ENCODE measurements at regions not wholly inside any gene's neighbourhood (a gene's known extent, or its start where the extent isn't known, plus 50 kb on each side); places are given as distances from the start of the nearest gene placed in this dataset.

- TF ChIP-seq EP300 (IDR thresholded peaks at IDR 0.05) (no peak), POLR2A (IDR thresholded peaks at IDR 0.05) (no peak)
- TF ChIP-seq, protein P1, sequence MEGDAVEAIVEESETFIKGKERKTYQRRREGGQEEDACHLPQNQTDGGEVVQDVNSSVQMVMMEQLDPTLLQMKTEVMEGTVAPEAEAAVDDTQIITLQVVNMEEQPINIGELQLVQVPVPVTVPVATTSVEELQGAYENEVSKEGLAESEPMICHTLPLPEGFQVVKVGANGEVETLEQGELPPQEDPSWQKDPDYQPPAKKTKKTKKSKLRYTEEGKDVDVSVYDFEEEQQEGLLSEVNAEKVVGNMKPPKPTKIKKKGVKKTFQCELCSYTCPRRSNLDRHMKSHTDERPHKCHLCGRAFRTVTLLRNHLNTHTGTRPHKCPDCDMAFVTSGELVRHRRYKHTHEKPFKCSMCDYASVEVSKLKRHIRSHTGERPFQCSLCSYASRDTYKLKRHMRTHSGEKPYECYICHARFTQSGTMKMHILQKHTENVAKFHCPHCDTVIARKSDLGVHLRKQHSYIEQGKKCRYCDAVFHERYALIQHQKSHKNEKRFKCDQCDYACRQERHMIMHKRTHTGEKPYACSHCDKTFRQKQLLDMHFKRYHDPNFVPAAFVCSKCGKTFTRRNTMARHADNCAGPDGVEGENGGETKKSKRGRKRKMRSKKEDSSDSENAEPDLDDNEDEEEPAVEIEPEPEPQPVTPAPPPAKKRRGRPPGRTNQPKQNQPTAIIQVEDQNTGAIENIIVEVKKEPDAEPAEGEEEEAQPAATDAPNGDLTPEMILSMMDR (IDR thresholded peaks at IDR 0.05): no peak
- 79 to 88% (median 88%) methylated on average over 4 of the region's 4 CpGs for WGBS, 3 donors
- H3K4me1 ChIP-seq (ENCODE audit: insufficient read depth): no peaks in the 10 kb centered on the region
- no peaks in the 10 kb centered on the region for H3K36me3 ChIP-seq
- H3K4me3 ChIP-seq: no peak overlapping the region
- DNase-seq: no peak
- intact Hi-C loops (cut with DNase I): no loop called here
- H3K9me3 ChIP-seq: no peaks in the 10 kb centered on the region
- H3K27me3 ChIP-seq: no peaks in the 10 kb centered on the region
- H3K27ac ChIP-seq: no peak overlapping the region
These were observed 347.8 kb upstream of the NFE2L3 start for GRCh38 chr7:25804154-25804553.

DNA sequence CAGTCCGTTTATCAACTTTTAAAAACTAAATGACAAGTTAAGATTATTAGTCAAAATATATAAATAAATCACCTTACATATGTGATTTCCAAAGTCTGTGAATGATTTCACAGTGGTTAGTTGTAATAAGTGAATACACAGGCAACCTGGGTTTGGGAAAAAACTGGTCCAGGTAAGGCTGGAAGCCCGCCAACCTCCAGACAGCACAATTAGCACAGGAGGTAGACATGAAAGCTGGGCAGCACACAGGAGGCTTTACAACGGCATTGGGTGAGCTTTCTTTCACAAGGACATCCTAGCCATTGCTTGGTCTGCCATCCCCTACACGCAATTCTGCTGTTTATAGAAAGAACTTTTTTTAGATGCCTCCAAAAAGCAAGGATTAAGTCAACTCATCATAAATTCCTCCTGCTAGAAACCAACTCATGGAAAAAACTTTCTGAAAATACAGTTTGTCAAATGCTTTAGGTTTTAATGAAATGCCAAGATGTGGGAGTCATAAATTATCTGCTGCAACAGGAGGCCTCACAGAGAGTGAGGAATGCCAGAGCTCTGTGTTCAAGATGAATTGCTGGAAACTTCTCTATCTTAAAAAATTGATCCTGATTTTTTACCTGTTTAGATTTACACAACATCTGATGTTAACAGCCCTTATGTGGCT, 346.8 kb upstream of the NFE2L3 start:
- Histone ChIP-seq H3K4me1 (ENCODE audit: insufficient read depth) (no peaks in the 10 kb centered on the region), H3K27me3 (no peaks in the 10 kb centered on the region), H3K4me3 (no peak overlapping the region), H3K9me3 (no peaks in the 10 kb centered on the region), H3K27ac (no peak overlapping the region), H3K36me3 (no peaks in the 10 kb centered on the region)
- TF ChIP-seq, protein P1 (IDR thresholded peaks at IDR 0.05): no peak
- TF ChIP-seq EP300 (IDR thresholded peaks at IDR 0.05) (no peak), POLR2A (IDR thresholded peaks at IDR 0.05) (no peak)
- intact Hi-C loops (cut with DNase I): no loop called here
- 62 to 70% (median 70%) methylated on average over 4 of the region's 4 CpGs for WGBS, 3 donors
- DNase-seq: no peak

- intact Hi-C loops (cut with DNase I): no loop called here
- WGBS, 3 donors: 2 to 3% (median 2%) methylated on average over 1 of the region's 1 CpG
- Histone ChIP-seq H3K36me3 (no peaks in the 10 kb centered on the region), H3K27ac (no peak overlapping the region), H3K27me3 (no peaks in the 10 kb centered on the region), H3K9me3 (no peaks in the 10 kb centered on the region), H3K4me3 (no peak overlapping the region), H3K4me1 (ENCODE audit: insufficient read depth) (no peaks in the 10 kb centered on the region)
- TF ChIP-seq POLR2A (IDR thresholded peaks at IDR 0.05) (no peak), EP300 (IDR thresholded peaks at IDR 0.05) (no peak)
- TF ChIP-seq, protein P1 (IDR thresholded peaks at IDR 0.05): no peak
- DNase-seq: no peak
These were observed 344.8 kb upstream of the NFE2L3 start for GRCh38 chr7:25807086-25807611.

- intact Hi-C loops (cut with DNase I): no loop called here
- no peaks in the 10 kb centered on the region for H3K9me3 ChIP-seq
- H3K4me1 ChIP-seq (ENCODE audit: insufficient read depth): no peaks in the 10 kb centered on the region
- H3K36me3 ChIP-seq: no peaks in the 10 kb centered on the region
- TF ChIP-seq, protein P1 (IDR thresholded peaks at IDR 0.05): no peak
- TF ChIP-seq POLR2A (IDR thresholded peaks at IDR 0.05): no peak
- no peak for TF ChIP-seq EP300 (IDR thresholded peaks at IDR 0.05)
- 82 to 92% (median 85%) methylated on average over 5 of the region's 5 CpGs for WGBS, 3 donors
- no peak for DNase-seq
- no peaks in the 10 kb centered on the region for H3K27me3 ChIP-seq
- H3K4me3 ChIP-seq: no peak overlapping the region
- no peak overlapping the region for H3K27ac ChIP-seq
These were observed 342.6 kb upstream of the NFE2L3 start for GRCh38 chr7:25809441-25809840.
